Smooth muscle cell (in vitro differentiated cells): ENCODE measurements at regions not wholly inside any gene's neighbourhood (a gene's known extent, or its start where the extent isn't known, plus 50 kb on each side); places are given as distances from the start of the nearest gene placed in this dataset.

Experiments used
- DNase-seq: peaks from one replicate; lab custom pipeline; 2025; ENCODE audit not compliant: unreplicated experiment; lab: John Stamatoyannopoulos, UW
- H2AFZ ChIP-seq: fragments of 200-600 bp; sonication (generic); 2 replicates; pipeline ENCODE4 v1.6.0; 2016; ENCODE audit warnings: antibody characterized with exemption, low read depth, mild to moderate bottlenecking
- H3F3A ChIP-seq: fragments of 200-600 bp; sonication (generic); 2 replicates; pipeline ENCODE4 v1.6.0; 2017; ENCODE audit warnings: antibody characterized with exemption, low read depth
- H3K27ac ChIP-seq: fragments of 200-600 bp; sonication (generic); 2 replicates; pipeline ENCODE4 v1.5.1; 2016; ENCODE audit warnings: low read depth, mild to moderate bottlenecking
- H3K27me3 ChIP-seq: fragments of 200-600 bp; sonication (generic); 2 replicates; pipeline ENCODE4 v1.6.1; 2016; ENCODE audit warnings: low read depth, mild to moderate bottlenecking
- H3K36me3 ChIP-seq: fragments of 200-600 bp; sonication (generic); 2 replicates; pipeline ENCODE4 v1.5.1; 2016; ENCODE audit warnings: low read depth
- H3K4me1 ChIP-seq: fragments of 200-600 bp; sonication (generic); 2 replicates; pipeline ENCODE4 v1.5.1; 2016; ENCODE audit warnings: low read depth
- H3K4me2 ChIP-seq: fragments of 200-600 bp; sonication (generic); 2 replicates; pipeline ENCODE4 v1.6.0; 2016; ENCODE audit warnings: mild to moderate bottlenecking
- H3K4me3 ChIP-seq: fragments of 200-600 bp; sonication (generic); 2 replicates; pipeline ENCODE4 v1.5.1; 2016; ENCODE audit warnings: mild to moderate bottlenecking
- H3K79me2 ChIP-seq: fragments of 200-600 bp; sonication (generic); 2 replicates; pipeline ENCODE4 v1.6.0; 2016; ENCODE audit warnings: low read depth, mild to moderate bottlenecking
- H3K9ac ChIP-seq: fragments of 200-600 bp; sonication (generic); 2 replicates; pipeline ENCODE4 v1.6.0; 2016; ENCODE audit warnings: low read depth
- H3K9me3 ChIP-seq: fragments of 200-600 bp; sonication (generic); replicated peaks from 2 replicates; pipeline ENCODE4 v1.5.1; 2016; ENCODE audit warnings: low read depth
- H4K20me1 ChIP-seq: fragments of 200-600 bp; sonication (generic); 2 replicates; pipeline ENCODE4 v1.6.0; 2016; ENCODE audit warnings: low read depth
- WGBS: methylation state at CpG from one replicate; pipeline ENCODE4 v1.1.7; 2016; ENCODE audit warnings: low lambda C conversion rate; 5-methylcytosine and 5-hydroxymethylcytosine counted together
- TF ChIP-seq, protein P1 (sequence below): fragments of 200-600 bp; sonication (generic); IDR thresholded peaks from 2 replicates; pipeline ENCODE4 v1.5.1; 2017; ENCODE audit warnings: borderline replicate concordance, mild to moderate bottlenecking, antibody characterized with exemption; ENCODE audit not compliant: insufficient read depth, poor library complexity, severe bottlenecking

DNA sequence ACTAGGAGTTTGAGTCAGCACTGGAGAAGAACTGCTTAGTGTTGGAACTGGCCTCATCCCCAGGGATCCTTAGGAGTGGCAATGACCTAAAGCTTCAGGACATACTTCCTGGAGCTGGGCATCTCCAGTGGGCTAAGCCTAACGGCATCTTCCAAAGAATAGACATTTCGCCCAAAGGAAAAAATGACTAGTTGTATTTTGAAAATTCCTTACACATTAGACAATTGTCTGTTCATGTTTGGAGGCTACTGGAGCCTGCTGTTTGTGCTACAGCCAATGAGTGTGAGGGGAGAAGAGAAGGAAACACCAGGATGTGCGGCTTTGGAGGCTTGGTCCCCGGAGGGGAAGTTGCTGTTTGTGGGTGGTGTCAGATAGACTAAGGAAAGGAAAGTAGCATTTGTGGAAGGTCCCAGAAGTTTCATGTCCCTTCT, 77.6 kb downstream of the POLR2M start:
- DNase-seq: no peak
- TF ChIP-seq, protein P1, sequence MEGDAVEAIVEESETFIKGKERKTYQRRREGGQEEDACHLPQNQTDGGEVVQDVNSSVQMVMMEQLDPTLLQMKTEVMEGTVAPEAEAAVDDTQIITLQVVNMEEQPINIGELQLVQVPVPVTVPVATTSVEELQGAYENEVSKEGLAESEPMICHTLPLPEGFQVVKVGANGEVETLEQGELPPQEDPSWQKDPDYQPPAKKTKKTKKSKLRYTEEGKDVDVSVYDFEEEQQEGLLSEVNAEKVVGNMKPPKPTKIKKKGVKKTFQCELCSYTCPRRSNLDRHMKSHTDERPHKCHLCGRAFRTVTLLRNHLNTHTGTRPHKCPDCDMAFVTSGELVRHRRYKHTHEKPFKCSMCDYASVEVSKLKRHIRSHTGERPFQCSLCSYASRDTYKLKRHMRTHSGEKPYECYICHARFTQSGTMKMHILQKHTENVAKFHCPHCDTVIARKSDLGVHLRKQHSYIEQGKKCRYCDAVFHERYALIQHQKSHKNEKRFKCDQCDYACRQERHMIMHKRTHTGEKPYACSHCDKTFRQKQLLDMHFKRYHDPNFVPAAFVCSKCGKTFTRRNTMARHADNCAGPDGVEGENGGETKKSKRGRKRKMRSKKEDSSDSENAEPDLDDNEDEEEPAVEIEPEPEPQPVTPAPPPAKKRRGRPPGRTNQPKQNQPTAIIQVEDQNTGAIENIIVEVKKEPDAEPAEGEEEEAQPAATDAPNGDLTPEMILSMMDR: no peak
- no peaks in the 10 kb centered on the region for H3K9me3 ChIP-seq
- H3F3A ChIP-seq: no peaks in the 10 kb centered on the region
- peak overlapping the region; percentile 10 for H2AFZ ChIP-seq
- no peaks in the 10 kb centered on the region for H3K79me2 ChIP-seq
- no peak overlapping the region for H3K4me2 ChIP-seq
- no peak overlapping the region for H3K9ac ChIP-seq
- H3K27ac ChIP-seq: no peak overlapping the region
- no peaks in the 10 kb centered on the region for H3K4me1 ChIP-seq
- H3K36me3 ChIP-seq: no peaks in the 10 kb centered on the region
- H4K20me1 ChIP-seq: no peaks in the 10 kb centered on the region
- H3K4me3 ChIP-seq: no peak overlapping the region
- 89% methylated on average over 4 of the region's 4 CpGs for WGBS
- no peaks in the 10 kb centered on the region for H3K27me3 ChIP-seq

DNA sequence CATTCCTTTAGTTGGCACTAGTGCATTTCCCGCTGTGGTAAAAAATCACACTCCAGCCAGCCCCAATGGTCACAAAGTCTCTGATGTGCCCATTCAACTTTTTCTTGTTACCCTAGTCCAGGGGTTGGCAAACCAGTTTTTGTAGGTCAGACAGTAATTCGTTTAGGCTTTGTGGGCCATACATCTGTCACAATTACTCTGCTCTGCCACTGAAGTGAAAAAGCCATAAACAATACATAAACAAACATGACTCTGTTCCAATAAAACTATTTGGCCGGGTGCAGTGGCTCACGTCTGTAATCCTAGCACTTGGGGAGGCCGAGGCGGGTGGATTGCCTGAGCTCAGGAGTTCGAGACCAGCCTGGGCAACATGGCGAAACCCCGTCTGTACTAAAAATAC, 78.5 kb downstream of the POLR2M start:
- no peaks in the 10 kb centered on the region for H3K79me2 ChIP-seq
- no peak overlapping the region for H3K4me3 ChIP-seq
- no peak overlapping the region for H3K27ac ChIP-seq
- H3K36me3 ChIP-seq: no peaks in the 10 kb centered on the region
- no peaks in the 10 kb centered on the region for H3K4me1 ChIP-seq
- no peaks in the 10 kb centered on the region for H3F3A ChIP-seq
- no peak for DNase-seq
- no peak overlapping the region for H3K4me2 ChIP-seq
- H3K27me3 ChIP-seq: no peaks in the 10 kb centered on the region
- H4K20me1 ChIP-seq: no peaks in the 10 kb centered on the region
- H3K9ac ChIP-seq: no peak overlapping the region
- H2AFZ ChIP-seq: no peak overlapping the region
- WGBS: 75% methylated on average over 8 of the region's 9 CpGs
- H3K9me3 ChIP-seq: no peaks in the 10 kb centered on the region
- TF ChIP-seq, protein P1: no peak

DNA sequence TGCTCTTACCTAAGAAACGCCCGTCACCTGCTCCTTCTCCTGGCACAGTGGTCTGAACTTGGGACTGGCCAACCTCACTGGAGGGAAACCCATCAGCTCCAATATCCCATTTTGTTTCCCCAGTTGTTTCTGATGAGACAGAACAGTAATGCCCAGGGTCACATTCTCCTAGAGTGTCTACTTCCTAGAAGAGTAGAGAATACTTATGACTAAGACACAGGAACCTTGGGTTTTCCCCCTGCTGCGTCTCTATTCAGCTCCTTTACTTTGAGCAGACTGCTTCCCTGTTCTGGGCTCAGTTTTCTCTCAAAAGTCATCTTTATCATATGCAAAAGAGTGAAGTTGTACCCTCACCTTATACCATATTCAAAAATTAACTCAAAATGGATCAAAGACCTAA, 79.4 kb downstream of the POLR2M start:
- H4K20me1 ChIP-seq: no peaks in the 10 kb centered on the region
- no peak for DNase-seq
- H3K4me1 ChIP-seq: no peaks in the 10 kb centered on the region
- 97% methylated on average over 3 of the region's 3 CpGs for WGBS
- H3F3A ChIP-seq: no peaks in the 10 kb centered on the region
- no peaks in the 10 kb centered on the region for H3K9me3 ChIP-seq
- no peaks in the 10 kb centered on the region for H3K36me3 ChIP-seq
- H2AFZ ChIP-seq: no peak overlapping the region
- H3K4me3 ChIP-seq: no peak overlapping the region
- TF ChIP-seq, protein P1: no peak
- H3K79me2 ChIP-seq: no peaks in the 10 kb centered on the region
- no peak overlapping the region for H3K9ac ChIP-seq
- H3K27ac ChIP-seq: no peak overlapping the region
- no peaks in the 10 kb centered on the region for H3K27me3 ChIP-seq
- H3K4me2 ChIP-seq: no peak overlapping the region

DNA sequence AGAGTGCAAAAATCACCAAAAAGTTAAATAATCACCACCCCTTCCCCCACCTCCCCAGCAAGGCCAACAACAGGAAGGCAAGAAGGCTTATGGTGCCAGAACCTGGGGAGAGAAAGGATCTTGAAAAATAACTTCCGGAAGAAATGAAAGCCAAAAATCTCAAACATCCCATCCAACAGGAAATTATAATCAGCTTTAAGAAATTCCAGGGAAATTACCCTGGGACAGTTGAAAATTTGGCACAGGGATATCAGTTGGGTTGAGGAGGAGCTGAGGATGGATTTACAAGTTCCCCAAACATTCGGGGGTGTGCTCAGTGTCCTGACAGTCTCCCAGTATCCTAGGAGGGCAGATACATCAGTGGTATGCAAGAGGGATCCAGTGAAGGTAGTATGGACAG, 82.7 kb downstream of the POLR2M start:
- H3F3A ChIP-seq: no peaks in the 10 kb centered on the region
- no peaks in the 10 kb centered on the region for H3K36me3 ChIP-seq
- 88% methylated on average over 2 of the region's 2 CpGs for WGBS
- H3K4me3 ChIP-seq: no peak overlapping the region
- no peak overlapping the region for H3K4me2 ChIP-seq
- TF ChIP-seq, protein P1: no peak
- no peak for DNase-seq
- H3K4me1 ChIP-seq: peaks cover 9% of the 10 kb centered on the region
- H3K27me3 ChIP-seq: no peaks in the 10 kb centered on the region
- H3K9me3 ChIP-seq: no peaks in the 10 kb centered on the region
- no peaks in the 10 kb centered on the region for H4K20me1 ChIP-seq
- no peak overlapping the region for H2AFZ ChIP-seq
- no peak overlapping the region for H3K27ac ChIP-seq
- H3K79me2 ChIP-seq: no peaks in the 10 kb centered on the region
- no peak overlapping the region for H3K9ac ChIP-seq
